ENCODE measurements at regions not wholly inside any gene's neighbourhood (a gene's known extent, or its start where the extent isn't known, plus 50 kb on each side); places are given as distances from the start of the nearest gene placed in this dataset.
A peak's percentile ranks its signal among the peaks of the same experiment; 100 is the strongest.
"Not testable (repeated sequence)": the region's sequence is repeated elsewhere in the genome, so short reads cannot be mapped to it uniquely, and the experiment has no call there.

- DNase-seq: not testable (repeated sequence)
These were observed 5507.7 kb upstream of the TPTE start for GRCh38 chr21:5013455-5014304.

- DNase-seq: not testable (repeated sequence)
These were observed 5506.2 kb upstream of the TPTE start for GRCh38 chr21:5015187-5015586.

DNA sequence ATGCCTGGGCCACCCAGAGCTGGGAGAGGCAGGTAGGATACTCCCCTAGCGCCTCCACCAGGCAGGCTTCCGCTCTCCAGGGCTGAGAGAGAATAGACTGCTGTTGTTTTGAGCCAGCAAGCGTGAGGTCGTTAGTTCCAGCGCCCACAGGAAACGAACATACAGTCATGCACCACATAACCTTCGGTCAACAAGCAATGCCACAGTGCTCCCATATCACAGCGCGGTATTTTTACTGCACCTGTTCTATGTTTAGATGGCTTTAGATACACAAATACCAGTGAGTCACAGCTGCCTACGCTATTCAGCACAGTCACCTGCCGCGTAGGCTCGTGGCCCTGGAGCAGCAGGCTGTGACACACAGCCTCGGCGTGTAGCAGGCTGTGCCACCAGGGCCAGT is 5502.3 kb upstream of the TPTE start:
- not testable (repeated sequence) for DNase-seq

- DNase-seq: not testable (repeated sequence)
These were observed 5499.6 kb upstream of the TPTE start for GRCh38 chr21:5021815-5022214.

DNA sequence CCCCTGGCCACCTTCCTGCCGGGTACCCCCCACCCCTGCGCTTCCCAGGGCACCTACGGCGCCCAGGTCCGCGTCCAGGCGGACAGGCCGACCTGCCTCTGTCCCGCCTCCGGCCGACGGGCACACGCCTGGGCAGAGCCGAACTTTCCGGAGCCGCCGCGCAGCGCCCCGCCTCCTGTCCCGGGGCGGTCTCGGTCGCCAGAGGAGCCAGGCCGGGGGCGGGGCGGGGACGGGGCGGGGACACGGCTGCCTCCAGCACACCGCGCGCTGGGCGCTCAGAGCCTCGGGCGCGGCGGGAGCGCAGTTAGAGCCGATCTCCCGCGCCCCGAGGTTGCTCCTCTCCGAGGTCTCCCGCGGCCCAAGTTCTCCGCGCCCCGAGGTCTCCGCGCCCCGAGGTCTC is 5499.1 kb upstream of the TPTE start:
- DNase-seq: not testable (repeated sequence)

DNA sequence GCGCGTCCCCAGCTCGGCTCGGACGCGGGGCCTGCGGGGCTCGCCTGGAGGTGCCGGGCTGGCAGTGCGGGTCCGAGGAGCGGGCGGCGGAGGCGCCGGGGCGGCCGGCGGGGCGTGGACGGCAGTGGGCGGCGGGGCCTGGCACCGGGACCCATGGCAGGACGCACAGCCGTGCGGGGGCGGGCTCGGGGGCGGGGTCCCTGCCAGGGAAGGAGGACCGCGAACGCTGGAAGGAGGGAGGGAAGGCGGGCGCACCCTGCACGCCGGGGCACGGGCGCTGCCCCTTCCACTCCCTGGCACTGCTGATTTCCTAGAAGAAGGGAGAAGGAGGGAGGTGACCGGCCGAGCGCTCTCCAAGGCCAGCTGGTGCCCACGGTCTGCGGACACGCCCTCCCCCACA is 5498.6 kb upstream of the TPTE start:
- DNase-seq: not testable (repeated sequence)

DNA sequence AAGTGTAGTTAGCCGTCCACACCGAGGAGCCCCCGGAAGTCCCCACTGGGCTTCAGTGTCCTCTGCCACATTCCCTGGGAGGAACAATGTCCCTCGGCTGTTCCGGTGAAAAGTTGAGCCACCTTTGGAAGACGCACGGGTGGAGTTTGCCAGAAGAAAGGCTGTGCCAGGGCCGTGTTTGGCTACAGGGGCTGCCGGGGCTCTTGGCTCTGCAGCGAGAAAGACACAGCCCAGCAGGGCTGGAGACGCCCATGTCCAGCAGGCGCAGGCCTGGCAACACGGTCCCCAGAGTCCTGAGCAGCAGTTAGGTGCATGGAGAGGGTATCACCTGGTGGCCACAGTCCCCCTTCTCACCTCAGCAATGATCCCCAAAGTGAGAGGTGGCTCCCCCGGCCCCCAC is 5486.2 kb upstream of the TPTE start:
- not testable (repeated sequence) for DNase-seq

GRCh38 chr21:5035587-5035986 is 5485.8 kb upstream of the TPTE start:
- DNase-seq: not testable (repeated sequence)

DNA sequence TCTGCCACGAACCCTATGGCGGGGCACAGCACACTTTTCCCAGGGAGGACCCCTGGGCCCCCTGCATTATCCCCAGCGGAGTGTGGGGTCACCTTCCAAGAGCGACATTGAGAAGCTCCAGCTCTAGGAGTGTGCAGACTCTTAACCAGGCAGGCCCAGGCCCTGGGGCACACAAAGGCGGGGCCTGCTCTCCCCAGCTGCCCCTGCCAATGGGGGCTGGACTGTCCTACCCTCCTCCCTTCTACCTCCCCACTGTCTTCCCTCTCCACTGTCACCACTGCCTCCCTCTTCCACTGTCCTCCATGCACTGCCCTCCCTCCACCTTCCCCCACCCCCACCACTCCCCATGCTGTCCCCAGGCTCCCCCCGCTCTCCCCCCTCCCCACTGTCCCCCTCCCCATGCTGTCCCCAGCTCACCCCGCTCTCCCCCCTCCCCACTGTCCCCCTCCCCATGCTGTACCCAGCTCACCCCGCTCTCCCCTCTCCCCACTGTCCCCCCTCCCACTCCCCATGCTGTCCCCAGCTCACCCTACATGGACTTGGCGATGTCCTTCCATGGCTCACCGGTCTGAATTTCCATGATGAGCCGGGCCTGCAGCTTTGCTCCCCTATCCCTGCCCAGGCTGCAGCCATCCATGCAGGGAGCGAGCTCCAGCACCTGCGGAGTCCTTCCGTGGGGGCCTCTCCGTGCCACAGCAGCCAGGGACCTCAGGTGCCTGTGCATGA is 5483.6 kb upstream of the TPTE start:
- not testable (repeated sequence) for DNase-seq

GRCh38 chr21:5039926-5040325 is 5481.5 kb upstream of the TPTE start:
- not testable (repeated sequence) for DNase-seq

DNA sequence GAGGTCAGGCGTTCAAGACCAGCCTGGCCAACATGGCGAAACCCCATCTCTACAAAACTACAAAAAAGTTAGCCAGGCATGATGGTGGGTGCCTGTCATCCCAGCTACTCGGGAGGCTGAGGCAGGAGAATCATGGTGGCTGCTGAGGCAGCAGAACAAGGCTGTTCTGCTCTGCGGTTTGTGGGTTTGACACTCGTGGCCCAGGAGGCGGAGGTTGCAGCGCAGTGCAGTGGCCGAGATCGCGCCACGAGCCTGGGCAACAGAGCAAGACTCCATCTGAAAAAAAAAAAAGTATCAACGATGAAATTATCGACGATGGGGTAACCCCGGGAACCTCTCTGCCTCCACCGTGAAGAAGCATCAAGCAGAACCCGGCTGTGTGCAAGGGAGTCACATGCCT is 5478.8 kb upstream of the TPTE start:
- not testable (repeated sequence) for DNase-seq

DNA sequence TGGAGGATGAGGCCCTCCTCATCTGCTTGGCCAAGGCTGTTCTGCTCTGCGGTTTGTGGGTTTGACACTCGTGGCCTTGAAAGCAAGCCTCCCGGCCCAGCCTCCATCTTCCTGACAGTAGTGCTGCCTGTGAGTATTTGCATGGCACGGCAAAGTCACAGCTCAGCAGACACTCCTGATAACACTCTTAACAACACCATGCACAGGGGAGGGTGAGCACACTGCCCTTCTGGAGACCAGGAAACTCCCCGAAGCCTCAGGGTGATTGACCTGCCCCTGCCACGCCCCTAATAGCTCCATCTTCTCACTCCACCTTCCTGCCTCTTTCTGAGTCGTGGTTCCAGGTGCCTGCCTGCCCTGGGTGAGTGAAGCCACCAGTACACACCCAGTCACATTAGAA is 5476.6 kb upstream of the TPTE start:
- not testable (repeated sequence) for DNase-seq

DNA sequence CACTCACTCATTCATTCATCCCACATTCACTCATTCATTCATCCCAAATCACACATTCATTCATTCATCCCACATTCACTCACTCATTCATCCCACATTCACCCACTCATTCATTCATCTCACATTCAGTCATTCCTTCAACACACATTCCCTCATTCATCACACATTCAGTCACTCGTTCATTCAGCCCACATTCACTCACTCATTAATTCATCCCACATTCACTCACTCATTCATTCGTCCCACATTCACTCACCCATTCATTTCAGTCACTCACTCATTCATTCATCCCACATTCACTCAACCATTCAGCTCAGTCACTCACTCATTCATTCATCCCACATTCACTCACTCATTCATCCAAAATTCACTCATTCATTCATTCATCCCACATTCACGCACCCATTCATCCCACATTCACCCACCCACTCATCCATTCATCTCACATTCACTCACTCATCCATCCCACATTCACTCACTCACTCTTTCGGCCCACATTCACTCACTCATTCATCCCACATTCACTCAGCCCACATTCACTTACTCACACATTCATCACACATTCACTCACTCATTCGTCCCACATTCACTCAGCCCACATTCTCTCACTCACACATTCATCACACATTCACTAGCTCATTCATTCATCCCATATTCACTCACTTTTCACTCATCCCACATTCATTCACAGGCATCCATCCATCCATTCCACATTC is 5469.9 kb upstream of the TPTE start:
- not testable (repeated sequence) for DNase-seq

- DNase-seq: not testable (repeated sequence)
These were observed 5466.2 kb upstream of the TPTE start for GRCh38 chr21:5055027-5055754.

GRCh38 chr21:5055996-5056962 is 5465.1 kb upstream of the TPTE start:
- not testable (repeated sequence) for DNase-seq

- DNase-seq: not testable (repeated sequence)
These were observed 5464.3 kb upstream of the TPTE start for GRCh38 chr21:5057077-5057476.

- not testable (repeated sequence) for DNase-seq
These were observed 5460.9 kb upstream of the TPTE start for GRCh38 chr21:5060364-5061083.

DNA sequence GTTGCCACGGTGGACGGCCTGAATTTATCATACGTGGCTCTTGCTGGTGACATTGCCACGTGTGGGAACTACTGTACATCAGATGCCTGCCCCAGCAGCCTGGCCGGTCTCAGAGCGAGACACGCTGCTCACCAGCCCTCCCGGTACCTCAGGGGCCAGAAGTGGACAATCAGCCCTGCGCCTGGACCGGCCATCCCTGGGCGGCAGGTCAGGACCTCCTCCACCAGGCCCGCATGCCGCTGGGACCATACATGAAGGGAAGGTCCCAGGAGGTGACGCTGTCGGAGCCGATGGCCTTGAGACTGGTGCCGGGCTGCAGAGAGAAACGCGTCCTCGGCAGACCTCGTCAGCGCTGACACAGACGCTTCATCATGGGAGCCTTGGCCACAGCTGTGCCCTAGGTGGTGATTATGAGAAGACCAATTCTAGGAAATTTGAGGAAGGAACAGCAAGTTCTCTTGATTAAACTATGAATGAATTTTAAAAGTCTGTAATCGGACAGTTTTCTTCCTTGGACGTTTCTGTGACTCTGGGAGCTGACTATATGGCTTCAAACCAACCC is 5456.7 kb upstream of the TPTE start:
- DNase-seq: not testable (repeated sequence)

GRCh38 chr21:5065240-5066211 is 5455.9 kb upstream of the TPTE start:
- DNase-seq: peak; percentile 38 to 92

Data from CD4-positive, alpha-beta T cell treated with Interleukin-4 for 1 hour (primary cell).